ENCODE measurements at regions not wholly inside any gene's neighbourhood (a gene's known extent, or its start where the extent isn't known, plus 50 kb on each side); places are given as distances from the start of the nearest gene placed in this dataset.

DNA sequence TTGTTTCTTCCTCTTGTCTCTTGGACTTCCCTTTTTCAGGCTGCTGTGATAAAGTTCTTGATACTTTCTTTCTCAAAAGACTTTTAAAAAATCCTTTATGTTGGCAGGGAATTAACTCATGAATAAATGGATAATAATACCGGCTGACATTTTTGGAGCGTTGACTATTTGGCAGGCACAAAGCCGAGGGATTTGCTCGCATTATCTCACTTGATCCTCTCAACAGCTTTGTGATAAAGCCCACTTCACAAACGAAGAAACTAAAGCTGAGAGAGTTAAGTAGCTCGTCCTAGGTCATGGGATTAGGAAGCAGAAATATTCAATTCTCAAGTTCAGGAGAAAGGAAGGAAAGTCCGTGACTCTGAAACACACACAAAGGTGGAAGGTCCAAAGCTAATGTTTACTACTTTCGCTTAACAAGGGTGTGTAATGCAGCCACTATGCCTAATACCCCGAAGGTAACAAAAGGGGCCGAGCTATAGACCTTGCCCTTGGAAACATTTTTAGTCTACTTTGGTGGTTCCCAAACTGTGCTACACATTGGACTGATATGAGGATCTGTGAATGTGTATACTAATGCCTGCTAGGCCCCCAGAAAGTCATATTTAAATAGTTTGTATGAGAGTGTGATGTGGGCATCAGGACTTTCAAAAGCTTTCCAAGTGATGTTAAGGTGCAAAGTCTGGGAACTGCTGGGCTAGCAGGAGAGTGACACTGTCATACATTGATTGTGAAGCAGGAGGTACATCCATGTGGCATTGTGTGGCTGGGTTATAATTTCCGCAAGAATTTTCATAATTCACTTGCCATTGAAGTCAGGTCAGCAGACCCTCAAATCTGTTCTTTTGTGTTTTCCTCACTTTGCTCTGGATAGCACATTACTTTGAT, 508.4 kb downstream of the PLCL1 start:
- TF ChIP-seq CTCF (IDR thresholded peaks at IDR 0.05; ENCODE audit: insufficient read depth, low read depth, low read length) (no peak), EZH2 (IDR thresholded peaks at IDR 0.05; ENCODE audit: insufficient read depth, low read length) (no peak)
